Nephron progenitor cell (in vitro differentiated cells): ENCODE measurements at regions not wholly inside any gene's neighbourhood (a gene's known extent, or its start where the extent isn't known, plus 50 kb on each side); places are given as distances from the start of the nearest gene placed in this dataset.

Experiments used
- DNase-seq: peaks from one replicate; pipeline ENCODE4 v3.0.0; 2021
- H3K27ac Mint-ChIP-seq: 2 replicates; pipeline ENCODE4 v1.8.0; 2021; ENCODE audit warnings: mild to moderate bottlenecking, moderate library complexity, mixed read lengths
- H3K27me3 Mint-ChIP-seq: 2 replicates; pipeline ENCODE4 v1.8.0; 2021; ENCODE audit warnings: mild to moderate bottlenecking, low read depth, mixed read lengths; ENCODE audit not compliant: poor library complexity
- H3K36me3 Mint-ChIP-seq: 2 replicates; pipeline ENCODE4 v1.8.0; 2021; ENCODE audit warnings: low read depth, mixed read lengths
- H3K4me1 Mint-ChIP-seq: 2 replicates; pipeline ENCODE4 v1.8.0; 2021; ENCODE audit warnings: mixed read lengths
- H3K4me3 Mint-ChIP-seq: 2 replicates; pipeline ENCODE4 v1.8.0; 2021; ENCODE audit warnings: mild to moderate bottlenecking, moderate library complexity, mixed read lengths
- H3K9me3 Mint-ChIP-seq: 2 replicates; pipeline ENCODE4 v1.8.0; 2021; ENCODE audit warnings: mild to moderate bottlenecking, moderate library complexity, mixed read lengths
- TF ChIP-seq, protein P1 (sequence below): fragments of 200-600 bp; sonication (generic); IDR thresholded peaks from 2 replicates; pipeline ENCODE4 v1.5.0; 2021; ENCODE audit warnings: antibody characterized with exemption

DNA sequence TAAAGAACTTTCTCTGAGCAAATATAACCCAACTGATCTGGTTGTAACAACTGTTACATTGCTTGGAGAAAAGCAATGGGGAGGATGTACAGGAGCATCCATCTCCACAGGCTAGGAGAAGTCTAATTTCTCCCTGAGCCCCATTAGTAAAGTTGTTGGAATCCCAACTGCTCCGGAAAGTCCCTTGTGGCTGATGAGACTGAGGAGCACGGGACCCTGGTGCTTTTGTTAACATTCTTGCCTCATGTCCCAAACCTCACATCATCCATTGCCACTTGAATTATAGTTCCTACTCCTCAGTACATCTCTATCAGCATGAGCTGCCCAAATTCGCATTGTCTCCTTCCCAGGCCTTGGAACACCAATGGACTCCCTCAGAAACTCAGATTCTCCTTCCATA lies 260.6 kb upstream of the BMP2 start:
- Mint-ChIP-seq H3K27me3 (peaks cover 6% of the 10 kb centered on the region), H3K27ac (no peak overlapping the region), H3K4me1 (peaks cover 13% of the 10 kb centered on the region), H3K4me3 (no peak overlapping the region), H3K9me3 (no peaks in the 10 kb centered on the region), H3K36me3 (no peaks in the 10 kb centered on the region)
- DNase-seq = no peak
- TF ChIP-seq, protein P1, sequence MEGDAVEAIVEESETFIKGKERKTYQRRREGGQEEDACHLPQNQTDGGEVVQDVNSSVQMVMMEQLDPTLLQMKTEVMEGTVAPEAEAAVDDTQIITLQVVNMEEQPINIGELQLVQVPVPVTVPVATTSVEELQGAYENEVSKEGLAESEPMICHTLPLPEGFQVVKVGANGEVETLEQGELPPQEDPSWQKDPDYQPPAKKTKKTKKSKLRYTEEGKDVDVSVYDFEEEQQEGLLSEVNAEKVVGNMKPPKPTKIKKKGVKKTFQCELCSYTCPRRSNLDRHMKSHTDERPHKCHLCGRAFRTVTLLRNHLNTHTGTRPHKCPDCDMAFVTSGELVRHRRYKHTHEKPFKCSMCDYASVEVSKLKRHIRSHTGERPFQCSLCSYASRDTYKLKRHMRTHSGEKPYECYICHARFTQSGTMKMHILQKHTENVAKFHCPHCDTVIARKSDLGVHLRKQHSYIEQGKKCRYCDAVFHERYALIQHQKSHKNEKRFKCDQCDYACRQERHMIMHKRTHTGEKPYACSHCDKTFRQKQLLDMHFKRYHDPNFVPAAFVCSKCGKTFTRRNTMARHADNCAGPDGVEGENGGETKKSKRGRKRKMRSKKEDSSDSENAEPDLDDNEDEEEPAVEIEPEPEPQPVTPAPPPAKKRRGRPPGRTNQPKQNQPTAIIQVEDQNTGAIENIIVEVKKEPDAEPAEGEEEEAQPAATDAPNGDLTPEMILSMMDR = no peak

DNA sequence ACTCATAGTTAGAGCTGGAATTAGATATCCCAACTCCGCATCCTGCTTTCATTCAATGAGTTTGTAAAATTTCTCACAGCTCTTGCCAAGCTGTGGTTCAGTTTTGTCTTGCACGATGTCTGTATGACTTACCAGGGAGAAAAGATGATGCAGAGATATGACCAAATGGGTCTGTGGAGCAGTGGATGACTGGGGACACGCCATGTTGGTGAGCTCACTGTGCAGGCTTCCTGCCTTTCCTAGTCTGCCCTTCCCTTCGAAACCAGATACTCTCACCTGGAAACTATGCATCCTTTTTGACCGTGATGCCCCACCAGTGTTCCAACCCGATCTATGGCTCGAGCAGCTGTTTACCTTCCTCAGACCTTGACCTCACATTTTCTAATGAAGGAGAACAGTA lies 262.7 kb upstream of the BMP2 start:
- Mint-ChIP-seq H3K9me3 (no peaks in the 10 kb centered on the region), H3K4me1 (peaks cover 14% of the 10 kb centered on the region), H3K4me3 (no peak overlapping the region), H3K27ac (no peak overlapping the region), H3K36me3 (no peaks in the 10 kb centered on the region), H3K27me3 (peaks cover 6% of the 10 kb centered on the region)
- TF ChIP-seq, protein P1 = no peak
- DNase-seq = no peak

DNA sequence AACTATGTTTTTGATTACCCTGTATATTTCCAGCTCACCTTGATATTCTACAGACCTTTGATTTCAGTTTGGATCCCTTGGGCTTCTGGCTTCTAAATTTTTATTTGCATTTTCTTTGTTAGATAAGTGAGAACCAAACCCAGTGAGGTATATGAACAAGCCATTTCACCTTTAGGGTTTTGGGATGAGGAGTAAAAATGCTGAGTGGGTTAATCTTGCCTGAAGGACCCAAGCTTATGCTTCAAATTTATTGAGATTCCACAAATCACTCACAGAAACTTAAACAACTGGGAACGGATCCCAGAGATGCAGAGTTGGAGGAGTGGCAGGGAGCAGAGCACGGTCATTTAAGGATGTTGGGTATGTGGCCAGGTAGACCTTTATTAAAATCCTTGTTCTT lies 263.3 kb upstream of the BMP2 start:
- peaks cover 9% of the 10 kb centered on the region for H3K27me3 Mint-ChIP-seq
- H3K4me1 Mint-ChIP-seq = peaks cover 14% of the 10 kb centered on the region
- H3K9me3 Mint-ChIP-seq = no peaks in the 10 kb centered on the region
- TF ChIP-seq, protein P1 = no peak
- no peak for DNase-seq
- H3K36me3 Mint-ChIP-seq = no peaks in the 10 kb centered on the region
- no peak overlapping the region for H3K27ac Mint-ChIP-seq
- no peak overlapping the region for H3K4me3 Mint-ChIP-seq

DNA sequence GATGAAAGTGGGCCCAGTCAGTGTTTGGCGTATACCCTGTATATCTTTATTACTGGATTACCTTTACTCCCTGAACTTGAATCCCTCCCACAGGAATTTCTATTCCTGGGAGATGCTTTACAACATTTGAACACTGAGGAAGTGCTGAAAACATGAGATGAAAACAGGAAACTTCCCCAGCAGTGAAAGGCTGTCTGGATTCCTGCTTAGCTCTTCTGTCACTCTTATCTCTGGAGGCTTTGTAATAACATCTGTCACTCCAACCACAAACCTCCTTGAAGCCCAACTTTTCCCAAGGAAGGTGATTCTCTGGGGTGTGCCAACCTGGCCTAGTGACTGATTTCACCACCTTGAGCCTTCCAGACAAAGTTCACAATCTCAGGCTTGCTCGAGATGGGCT lies 264.5 kb upstream of the BMP2 start:
- Mint-ChIP-seq H3K27me3 (peaks cover 9% of the 10 kb centered on the region), H3K4me1 (peaks cover 14% of the 10 kb centered on the region), H3K36me3 (no peaks in the 10 kb centered on the region), H3K4me3 (no peak overlapping the region), H3K9me3 (no peaks in the 10 kb centered on the region), H3K27ac (no peak overlapping the region)
- TF ChIP-seq, protein P1 = no peak
- DNase-seq = no peak

DNA sequence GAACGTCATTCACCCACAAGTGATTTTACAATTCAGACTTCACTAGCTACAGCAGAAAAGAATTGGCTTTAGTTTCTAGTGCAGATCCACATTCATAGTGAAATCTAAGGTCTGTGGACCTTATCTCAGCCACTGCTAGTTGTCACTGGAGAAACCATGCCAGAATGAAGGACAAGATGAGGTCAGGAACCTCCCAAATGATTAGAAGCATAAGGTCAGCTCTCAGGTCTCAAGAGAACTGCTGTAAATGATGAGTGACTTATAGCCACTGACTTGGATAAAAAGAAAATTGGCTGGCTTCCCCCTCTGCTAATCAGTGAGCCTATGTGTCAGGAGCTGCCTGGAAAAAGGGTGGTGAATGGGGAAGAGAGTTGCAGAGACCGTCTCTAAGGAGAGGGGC lies 265.3 kb upstream of the BMP2 start:
- TF ChIP-seq, protein P1 = no peak
- Mint-ChIP-seq H3K36me3 (no peaks in the 10 kb centered on the region), H3K4me1 (peaks cover 14% of the 10 kb centered on the region), H3K4me3 (no peak overlapping the region), H3K27me3 (peaks cover 7% of the 10 kb centered on the region), H3K9me3 (no peaks in the 10 kb centered on the region), H3K27ac (no peak overlapping the region)
- DNase-seq = no peak

DNA sequence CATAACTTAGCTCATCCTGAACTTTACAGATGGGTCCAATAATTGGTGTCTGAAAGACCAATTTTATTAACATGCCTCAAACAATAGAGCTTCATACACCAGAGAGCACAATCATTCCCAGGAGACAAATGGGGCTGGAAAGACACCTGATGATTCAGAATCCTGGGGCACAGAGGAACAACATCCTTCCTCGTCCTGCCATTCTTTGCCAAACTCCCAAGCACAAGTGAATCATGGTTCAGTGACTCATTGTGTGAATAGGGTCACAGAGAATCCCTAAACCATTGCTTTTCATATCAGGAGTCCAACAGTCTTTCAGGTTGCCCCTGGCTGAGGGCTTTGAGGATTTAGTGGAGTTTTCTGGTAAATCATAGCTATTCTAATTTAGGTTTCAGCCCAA lies 266.4 kb upstream of the BMP2 start:
- no peaks in the 10 kb centered on the region for H3K9me3 Mint-ChIP-seq
- no peak overlapping the region for H3K4me3 Mint-ChIP-seq
- TF ChIP-seq, protein P1 = no peak
- H3K4me1 Mint-ChIP-seq = peaks cover 14% of the 10 kb centered on the region
- H3K27ac Mint-ChIP-seq = no peak overlapping the region
- peaks cover 6% of the 10 kb centered on the region for H3K27me3 Mint-ChIP-seq
- no peak for DNase-seq
- no peaks in the 10 kb centered on the region for H3K36me3 Mint-ChIP-seq
